HCT116 (cell line): ENCODE measurements at regions not wholly inside any gene's neighbourhood (a gene's known extent, or its start where the extent isn't known, plus 50 kb on each side); places are given as distances from the start of the nearest gene placed in this dataset.

ENCODE experiments used
- ATAC-seq: fragments of 200-7000 bp; cut with Tn5 transposase; 2 replicates; pipeline ENCODE4 v1.9.1; 2020; ENCODE audit warnings: mild to moderate bottlenecking, moderate library complexity
- BruUV-seq: library from RNA; stranded (reverse); fragments of 400-500 nt; replicated peaks from 2 replicates; lab custom pipeline; 2021; lab: Mats Ljungman, UMichigan
- CTCF ChIA-PET: fragments of 300-600 bp; sonication (Branson Sonifier 250); formaldehyde crosslinking; loops from one replicate; lab custom pipeline; 2021; ENCODE audit warnings: antibody characterized with exemption; lab: Charles Lee
- POLR2A ChIA-PET: fragments of 300-600, 350-600 bp; sonication (Branson Sonifier 250); formaldehyde crosslinking; loops from one replicate; lab custom pipeline; 2021; ENCODE audit warnings: antibody characterized with exemption; lab: Charles Lee
- RAD21 ChIA-PET, 2 experiments: fragments of 300-600 bp; sonication (Branson Sonifier 250); formaldehyde crosslinking; loops; one replicate each; lab custom pipeline; 2023; ENCODE audit warnings: low total read pairs in 2 of 2; ENCODE audit not compliant: uncharacterized antibody in 2 of 2, unreplicated experiment in 2 of 2, low non-redundant PET in 1 of 2; lab: Charles Lee
- DNase-seq: peaks from one replicate; pipeline ENCODE4 v3.0.0-alpha.2; 2010; ENCODE audit warnings: low read depth, low spot score
- H2AFZ ChIP-seq: fragments of 200-600 bp; shearing (Covaris generic), sonication (generic); 2 replicates; pipeline ENCODE4 v1.6.1; 2017; ENCODE audit warnings: low read depth, mixed run types, mixed read lengths, antibody characterized with exemption, low read length; ENCODE audit not compliant: poor library complexity, severe bottlenecking
- H3K27ac ChIP-seq: 2 replicates; pipeline ENCODE4 v1.5.1; 2012; ENCODE audit warnings: low read depth, low read length
- H3K27me3 ChIP-seq: fragments of 200-600 bp; sonication (generic); 2 replicates; pipeline ENCODE4 v1.6.1; 2016; ENCODE audit warnings: mixed run types, low read length, mixed read lengths; ENCODE audit not compliant: insufficient read depth
- H3K36me3 ChIP-seq, 2 experiments: fragments of 200-500 bp in 1 of 2; fragments of 200-600 bp in 1 of 2; sonication (Bioruptor generic) in 1 of 2; sonication (generic) in 1 of 2; 2 replicates each; pipeline versions ENCODE4 v1.5.1 to v1.6.1; 2014 to 2016; ENCODE audit warnings: low read length in 2 of 2, inconsistent platforms in 1 of 2, mixed read lengths in 1 of 2, mixed run types in 1 of 2; ENCODE audit not compliant: insufficient read depth in 2 of 2, control insufficient read depth in 1 of 2
- H3K4me1 ChIP-seq, 2 experiments: fragments of 200-600 bp in 1 of 2; sonication (generic) in 1 of 2; 2 replicates each; pipeline versions ENCODE4 v1.5.1 to v1.6.1; 2012 to 2017; ENCODE audit warnings: low read length in 2 of 2, inconsistent platforms in 1 of 2, mild to moderate bottlenecking in 1 of 2, mixed read lengths in 1 of 2, mixed run types in 1 of 2, moderate library complexity in 1 of 2; ENCODE audit not compliant: insufficient read depth in 2 of 2, control insufficient read depth in 1 of 2
- H3K4me2 ChIP-seq: fragments of 200-600 bp; sonication (generic); 2 replicates; pipeline ENCODE4 v1.6.1; 2017; ENCODE audit warnings: mixed run types, low read length, mixed read lengths
- H3K4me3 ChIP-seq, 2 experiments: fragments of 200-600 bp in 1 of 2; sonication (generic) in 1 of 2; replicated peaks in 1 of 2; 2 replicates each; pipeline ENCODE4 v1.5.1; 2011 to 2016; ENCODE audit warnings: low read length in 2 of 2, control low read depth in 1 of 2, low read depth in 1 of 2, mild to moderate bottlenecking in 1 of 2, mixed read lengths in 1 of 2, mixed run types in 1 of 2
- H3K79me2 ChIP-seq: fragments of 200-600 bp; sonication (generic); 2 replicates; pipeline ENCODE4 v1.6.1; 2017; ENCODE audit warnings: mild to moderate bottlenecking, mixed run types, low read length, moderate library complexity, mixed read lengths; ENCODE audit not compliant: insufficient read depth
- H3K9ac ChIP-seq: fragments of 200-600 bp; sonication (generic); 2 replicates; pipeline ENCODE4 v1.6.1; 2016; ENCODE audit warnings: low read length, mixed read lengths
- H3K9me2 ChIP-seq: fragments of 200-600 bp; sonication (generic), shearing (Covaris generic); 2 replicates; pipeline ENCODE4 v1.6.1; 2017; ENCODE audit warnings: mixed run types, mild to moderate bottlenecking, moderate library complexity; ENCODE audit not compliant: insufficient read depth
- H3K9me3 ChIP-seq, 2 experiments: fragments of 200-500 bp in 1 of 2; fragments of 200-600 bp in 1 of 2; sonication (Bioruptor generic) in 1 of 2; sonication (generic) in 1 of 2; 2 replicates each; pipeline ENCODE4 v1.6.1; 2014 to 2017; ENCODE audit warnings: low read length in 2 of 2, mixed read lengths in 2 of 2, inconsistent platforms in 1 of 2, low read depth in 1 of 2, mild to moderate bottlenecking in 1 of 2, mixed run types in 1 of 2, moderate library complexity in 1 of 2; ENCODE audit not compliant: control insufficient read depth in 1 of 2, insufficient read depth in 1 of 2
- H4K20me1 ChIP-seq: fragments of 200-600 bp; sonication (generic), shearing (Covaris generic); 2 replicates; pipeline ENCODE4 v1.6.1; 2017; ENCODE audit warnings: mixed run types, mild to moderate bottlenecking, moderate library complexity; ENCODE audit not compliant: insufficient read depth
- CBX3 ChIP-seq: IDR thresholded peaks from 2 replicates; pipeline ENCODE4 v1.6.1; 2012; ENCODE audit warnings: low read depth
- CTCF ChIP-seq, 3 experiments: fragments of 200-600 bp in 1 of 3; sonication (generic) in 1 of 3; IDR thresholded peaks in 2 of 3; conservative IDR thresholded peaks in 1 of 3; 2 replicates each; pipeline ENCODE4 v1.5.1; 2012 to 2017; ENCODE audit warnings: low read depth in 2 of 3, low read length in 2 of 3, antibody characterized with exemption in 1 of 3, borderline replicate concordance in 1 of 3, control low read depth in 1 of 3, mild to moderate bottlenecking in 1 of 3, mixed read lengths in 1 of 3, mixed run types in 1 of 3, moderate library complexity in 1 of 3; ENCODE audit not compliant: insufficient read depth in 1 of 3
- EGR1 ChIP-seq: IDR thresholded peaks from 2 replicates; pipeline ENCODE4 v1.6.1; 2012; ENCODE audit warnings: low read depth
- ELF1 ChIP-seq: IDR thresholded peaks from 2 replicates; pipeline ENCODE4 v1.6.1; 2012; ENCODE audit warnings: low read depth, borderline replicate concordance
- JUND ChIP-seq: IDR thresholded peaks from 2 replicates; pipeline ENCODE4 v1.6.1; 2012
- POLR2A ChIP-seq: IDR thresholded peaks from 2 replicates; pipeline ENCODE4 v1.7.0; 2011; ENCODE audit warnings: borderline replicate concordance; ENCODE audit not compliant: insufficient read depth, insufficient read length; ENCODE audit errors: extremely low read depth
- RAD21 ChIP-seq: IDR thresholded peaks from 2 replicates; pipeline ENCODE4 v1.6.1; 2012; ENCODE audit warnings: low read depth, mild to moderate bottlenecking
- SIN3A ChIP-seq: IDR thresholded peaks from 2 replicates; pipeline ENCODE4 v1.6.1; 2012; ENCODE audit warnings: low read depth
- SP1 ChIP-seq: IDR thresholded peaks from 2 replicates; pipeline ENCODE4 v1.6.1; 2012; ENCODE audit warnings: low read depth
- SRF ChIP-seq: IDR thresholded peaks from 2 replicates; pipeline ENCODE4 v1.6.1; 2012; ENCODE audit warnings: low read depth
- TCF7L2 ChIP-seq: IDR thresholded peaks from 2 replicates; pipeline ENCODE4 v1.7.0; 2011; ENCODE audit warnings: borderline replicate concordance, inconsistent platforms; ENCODE audit not compliant: insufficient read depth, insufficient read length; ENCODE audit errors: extremely low read depth
- YY1 ChIP-seq: IDR thresholded peaks from 2 replicates; pipeline ENCODE4 v1.6.1; 2011; ENCODE audit warnings: low read length, low read depth, moderate library complexity, mild to moderate bottlenecking; ENCODE audit not compliant: insufficient replicate concordance; ENCODE audit errors: extremely low read depth
- ZFX ChIP-seq: fragments of 450-650 bp; IDR thresholded peaks from 2 replicates; pipeline ENCODE4 v1.6.1; 2017
- intact Hi-C: fragments of 100-400 bp; cut with micrococcal nuclease; formaldehyde crosslinking; loops from 2 replicates; pipeline ENCODE4 v1.10.0; 2022

GRCh38 chr14:29459969-29460560 lies 467.6 kb downstream of the PRKD1 start:
- ChIA-PET CTCF (no interaction called here), RAD21 (no interaction called here), POLR2A (no interaction called here)
- H2AFZ ChIP-seq = no peak overlapping the region
- no peak overlapping the region for H3K4me3 ChIP-seq
- no peak for ATAC-seq
- no peak for DNase-seq
- H3K4me2 ChIP-seq = no peak overlapping the region
- H3K9me2 ChIP-seq = no peaks in the 10 kb centered on the region
- no peak overlapping the region for H3K27ac ChIP-seq
- no peaks in the 10 kb centered on the region for H3K79me2 ChIP-seq
- no peaks in the 10 kb centered on the region for H3K27me3 ChIP-seq
- intact Hi-C loops = no loop called here
- H3K9me3 ChIP-seq = peaks cover 9 to 23% of the 10 kb centered on the region in 2 experiments
- no peak overlapping the region for H3K9ac ChIP-seq
- no TSS peak for BruUV-seq
- no peaks in the 10 kb centered on the region for H4K20me1 ChIP-seq
- no peaks in the 10 kb centered on the region for H3K36me3 ChIP-seq
- no peak for TF ChIP-seq TCF7L2
- no peak for TF ChIP-seq YY1
- TF ChIP-seq ZFX = no peak
- TF ChIP-seq EGR1 = no peak
- TF ChIP-seq JUND = no peak
- no peak for TF ChIP-seq POLR2A
- no peak for TF ChIP-seq SRF
- no peak for TF ChIP-seq ELF1
- TF ChIP-seq SIN3A = no peak
- TF ChIP-seq SP1 = no peak
- TF ChIP-seq CTCF (IDR thresholded peaks at IDR 0.05 in 2 of 3, conservative IDR thresholded peaks at IDR 0.05 in 1 of 3; ENCODE audit: borderline replicate concordance in 1 of 3, insufficient read depth in 1 of 3, low read depth in 2 of 3, low read length in 2 of 3) = no peak
- TF ChIP-seq CBX3 = no peak
- no peak for TF ChIP-seq RAD21
- no peaks in the 10 kb centered on the region for H3K4me1 ChIP-seq
